H4 (cell line): ENCODE measurements at regions not wholly inside any gene's neighbourhood (a gene's known extent, or its start where the extent isn't known, plus 50 kb on each side); places are given as distances from the start of the nearest gene placed in this dataset.
"Not testable (repeated sequence)": the region's sequence is repeated elsewhere in the genome, so short reads cannot be mapped to it uniquely, and the experiment has no call there.

ENCODE experiments used
- DNase-seq: peaks from one replicate; pipeline ENCODE4 v3.0.0-alpha.2; 2015; ENCODE audit warnings: low spot score

GRCh38 chr9:117775591-117775990, 71.4 kb downstream of the TLR4 start:
- DNase-seq = no peak

DNA sequence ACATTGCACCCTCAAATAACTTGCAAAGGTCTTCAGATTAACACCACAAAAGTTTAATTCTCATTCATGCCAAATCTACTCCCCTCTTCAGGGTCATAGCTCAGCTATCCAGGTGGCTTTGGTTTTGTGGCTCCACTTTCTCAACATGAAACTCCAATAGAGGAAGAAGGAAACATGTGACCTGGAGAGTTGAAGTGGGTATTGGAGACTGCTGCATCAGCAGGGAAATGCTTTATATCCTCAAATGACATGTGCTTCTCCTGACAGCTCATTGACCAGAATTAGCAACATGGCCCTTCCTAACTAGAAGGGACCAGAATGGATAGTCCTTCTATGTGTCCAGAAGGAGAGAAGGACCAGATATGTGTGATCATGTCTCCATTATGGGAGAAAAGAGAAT, 73.6 kb downstream of the TLR4 start:
- DNase-seq = no peak

DNA sequence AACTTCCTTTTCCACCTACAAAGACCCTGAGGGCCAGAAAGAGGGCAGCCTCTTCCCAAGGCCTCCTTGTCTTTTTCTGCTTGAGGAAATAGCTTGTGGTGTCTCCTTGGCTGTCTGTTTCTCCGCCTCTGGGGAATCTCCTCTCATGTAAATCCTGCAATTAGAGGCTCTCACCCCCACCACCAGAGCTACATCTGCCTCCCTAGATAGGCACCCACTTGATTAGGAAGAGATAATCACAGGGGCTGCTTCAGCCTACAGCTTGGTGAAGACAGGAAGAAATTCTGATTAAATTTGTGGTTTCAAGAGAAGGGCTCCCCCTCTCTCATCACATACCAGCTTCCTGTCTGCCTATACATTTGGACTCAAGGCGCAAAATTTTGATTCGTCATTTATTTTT, 75.6 kb downstream of the TLR4 start:
- no peak for DNase-seq

DNA sequence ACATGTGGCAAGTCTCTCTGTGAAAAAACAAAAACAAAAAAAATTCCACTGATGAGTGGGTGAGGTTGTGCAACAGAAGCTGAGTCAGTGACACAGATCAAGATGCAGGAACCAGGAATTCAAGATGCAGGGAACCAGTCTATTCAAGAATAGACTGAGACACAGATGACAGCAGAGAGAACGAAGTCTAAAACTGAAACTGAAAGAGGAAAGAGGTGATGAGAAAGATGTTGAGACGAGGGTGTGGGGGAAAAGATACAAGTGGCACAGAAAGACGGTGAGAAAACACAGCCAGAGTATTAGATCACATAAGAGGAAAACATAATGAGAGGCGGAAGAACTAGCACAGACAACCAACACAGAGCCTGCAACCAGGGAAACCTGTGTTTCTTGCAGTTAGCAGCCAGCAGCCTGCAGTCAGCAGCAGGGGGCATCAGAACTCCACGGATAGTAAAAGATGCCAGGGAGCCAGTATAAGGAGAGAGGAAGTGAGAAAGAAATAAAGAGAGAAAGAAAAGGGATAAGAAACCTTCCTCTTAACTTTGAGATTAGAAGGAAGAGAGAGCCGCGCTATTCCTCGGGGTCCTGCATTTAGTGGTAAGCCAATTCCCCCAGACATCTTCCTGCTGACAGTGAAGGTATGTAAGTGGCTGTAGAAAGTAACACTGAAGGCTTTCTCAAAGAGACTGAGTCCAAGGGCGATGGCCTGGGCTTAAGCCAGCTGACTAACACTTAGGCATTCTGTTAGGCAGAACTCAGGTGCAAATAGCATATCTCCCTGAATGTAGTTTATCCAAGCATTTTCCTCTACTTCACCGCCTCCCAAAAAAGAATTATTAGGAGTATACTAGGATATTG, 79.0 kb downstream of the TLR4 start:
- DNase-seq = peak; percentile 73

DNA sequence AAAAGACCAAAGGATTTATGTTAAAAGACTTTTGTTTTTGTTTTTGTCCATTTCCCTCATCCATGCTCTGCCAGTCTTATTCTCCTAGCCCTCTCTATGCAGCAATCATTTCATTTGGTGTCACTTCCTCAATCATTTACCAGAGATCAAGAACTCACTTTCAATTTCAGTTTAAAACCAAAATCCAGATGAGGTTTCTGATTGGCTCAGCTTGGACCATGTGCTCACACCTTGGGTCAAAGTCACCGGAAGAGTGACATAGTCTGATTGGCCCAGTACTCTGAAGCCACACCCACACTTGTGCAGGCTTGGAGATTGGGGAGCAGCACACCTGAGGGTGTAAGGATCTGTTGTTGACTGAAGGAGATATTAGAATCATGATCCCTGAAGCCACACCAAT, 79.6 kb downstream of the TLR4 start:
- peak; percentile 22 for DNase-seq

DNA sequence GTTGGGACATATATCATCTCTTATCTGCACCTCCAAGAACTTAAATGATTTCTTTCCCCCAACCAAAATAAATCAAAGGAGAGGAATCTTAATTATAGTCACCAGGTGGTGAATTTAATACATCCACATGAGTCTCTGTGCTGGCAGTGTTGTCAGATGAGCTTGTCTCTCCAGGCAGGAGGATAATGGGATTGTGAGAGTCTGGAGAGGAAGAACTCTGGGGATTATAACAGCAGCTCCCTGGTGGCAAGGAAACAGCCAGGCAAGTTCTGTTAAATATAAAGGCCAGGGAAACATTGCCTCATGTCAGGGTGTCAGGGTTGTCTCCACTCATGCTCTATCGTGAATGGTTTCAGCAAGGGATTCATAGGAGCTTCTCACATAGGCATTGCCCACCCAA, 80.8 kb downstream of the TLR4 start:
- DNase-seq = no peak

DNA sequence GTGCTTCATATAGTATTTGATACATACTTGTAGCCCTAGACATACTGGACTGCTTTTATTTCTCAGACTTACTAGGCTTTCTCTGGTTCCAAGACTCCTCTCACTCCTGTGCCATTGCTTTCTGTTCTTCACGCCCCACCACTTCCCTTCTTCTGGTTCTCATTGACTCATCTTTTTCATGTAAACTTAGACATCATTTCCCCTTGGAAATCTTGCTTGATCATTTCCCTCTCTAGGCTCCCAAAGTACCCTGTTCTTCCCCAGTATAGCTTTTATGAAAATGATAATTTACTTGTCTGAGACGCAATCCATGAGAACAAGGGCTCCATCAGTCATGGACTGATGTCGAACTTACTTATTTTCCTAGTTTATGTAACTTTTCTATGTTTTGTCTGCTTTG, 83.5 kb downstream of the TLR4 start:
- DNase-seq = no peak

- no peak for DNase-seq
Observed at GRCh38 chr9:117795271-117795670, 91.1 kb downstream of the TLR4 start.

DNA sequence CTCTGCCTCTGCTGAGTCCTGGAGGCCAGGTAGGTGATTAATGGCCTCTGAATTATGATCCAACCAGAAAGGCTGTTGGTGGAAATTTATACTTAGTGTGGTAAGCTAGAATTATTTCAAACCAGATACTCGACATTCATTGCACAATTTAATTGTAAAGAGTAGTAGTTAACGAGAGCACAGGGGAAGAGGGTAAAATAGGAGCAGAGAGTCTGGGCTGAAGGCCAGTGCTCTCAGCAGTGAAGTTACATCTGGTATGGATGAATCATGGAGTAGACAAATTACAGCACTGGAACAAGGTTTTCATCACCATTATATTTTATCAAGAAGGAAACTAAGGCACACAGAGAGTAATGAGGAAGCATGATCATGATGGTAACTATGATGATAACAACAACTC, 92.5 kb downstream of the TLR4 start:
- DNase-seq = no peak

GRCh38 chr9:117800389-117800788, 96.2 kb downstream of the TLR4 start:
- DNase-seq = no peak

DNA sequence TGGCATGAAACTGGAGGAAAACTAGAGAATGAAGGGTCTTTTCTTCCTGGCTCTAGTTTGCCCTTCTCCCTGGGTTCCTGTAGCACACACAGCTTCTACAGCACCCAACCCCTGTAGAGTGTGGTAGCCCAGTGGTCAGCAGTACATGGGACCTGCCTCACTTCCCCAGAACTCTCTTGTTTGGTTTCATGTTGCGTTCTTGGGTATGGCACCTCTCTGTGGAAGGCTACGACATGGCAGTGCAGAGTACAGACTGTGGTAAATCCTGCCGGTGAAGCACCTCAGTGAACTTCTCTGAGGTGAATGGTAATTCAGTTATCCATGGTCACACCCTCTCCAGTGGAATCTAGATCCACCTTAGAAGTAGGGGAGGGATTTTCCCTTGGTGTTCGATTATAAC, 105.5 kb downstream of the TLR4 start:
- DNase-seq = no peak

- no peak for DNase-seq
Observed at GRCh38 chr9:117815315-117815714, 111.1 kb downstream of the TLR4 start.

- DNase-seq = no peak
Observed at GRCh38 chr9:117815948-117816347, 111.7 kb downstream of the TLR4 start.

- DNase-seq = no peak
Observed at GRCh38 chr9:117821954-117822353, 117.8 kb downstream of the TLR4 start.

- no peak for DNase-seq
Observed at GRCh38 chr9:117823576-117823975, 119.4 kb downstream of the TLR4 start.

DNA sequence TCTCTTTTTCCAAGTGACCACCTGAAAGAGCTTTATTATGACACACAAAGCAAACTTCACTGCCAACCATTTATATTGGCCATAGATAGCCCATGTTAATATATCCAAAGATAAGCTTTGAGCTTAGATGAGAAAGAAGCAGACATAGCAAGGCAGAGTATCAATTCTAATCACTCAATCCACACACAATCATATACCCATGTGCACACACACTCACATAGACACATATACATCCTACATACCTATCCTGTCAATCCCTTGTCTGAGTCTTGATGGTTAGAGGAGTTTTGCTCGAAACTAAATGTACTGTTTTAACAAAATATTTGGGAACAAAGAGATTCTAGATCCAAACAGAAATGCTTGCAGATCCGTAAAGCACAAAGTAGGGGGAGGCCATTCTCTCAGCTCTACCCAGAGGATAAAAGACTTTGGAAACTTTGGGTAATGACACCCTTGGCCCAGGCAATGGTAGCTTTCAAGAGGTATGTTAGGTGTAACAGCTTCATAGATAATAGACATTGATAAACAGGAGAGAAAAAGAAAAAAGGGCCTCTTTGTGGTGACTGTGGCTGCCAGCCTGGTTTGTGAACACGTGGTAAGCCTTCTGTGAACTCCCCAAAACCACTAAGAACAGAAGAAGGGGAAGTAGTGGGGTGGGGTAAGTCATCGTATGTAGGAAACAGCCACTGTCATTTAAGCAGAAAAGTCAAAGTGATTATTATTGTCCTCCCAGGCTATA, 121.6 kb downstream of the TLR4 start:
- DNase-seq = no peak

GRCh38 chr9:117826837-117827236, 122.6 kb downstream of the TLR4 start:
- no peak for DNase-seq

DNA sequence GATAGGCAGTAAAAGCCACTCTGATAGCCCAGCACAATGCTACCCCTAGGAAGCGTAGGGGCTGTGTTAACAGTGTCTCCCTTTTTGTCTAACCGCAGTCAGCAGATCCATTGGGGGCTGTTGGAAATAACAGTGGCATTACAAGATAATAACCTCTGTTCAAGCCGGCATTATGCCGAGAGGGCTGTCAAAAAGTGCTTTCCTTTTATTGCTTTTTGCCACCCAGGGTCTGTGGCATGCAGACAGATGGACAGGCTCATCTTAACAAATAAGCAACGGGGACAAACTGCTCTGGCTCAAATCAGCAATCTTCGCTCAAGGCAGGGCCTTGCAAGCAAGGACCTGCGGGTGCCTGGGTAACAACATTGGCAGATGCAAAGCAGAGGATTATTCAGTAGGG, 123.3 kb downstream of the TLR4 start:
- DNase-seq = no peak

DNA sequence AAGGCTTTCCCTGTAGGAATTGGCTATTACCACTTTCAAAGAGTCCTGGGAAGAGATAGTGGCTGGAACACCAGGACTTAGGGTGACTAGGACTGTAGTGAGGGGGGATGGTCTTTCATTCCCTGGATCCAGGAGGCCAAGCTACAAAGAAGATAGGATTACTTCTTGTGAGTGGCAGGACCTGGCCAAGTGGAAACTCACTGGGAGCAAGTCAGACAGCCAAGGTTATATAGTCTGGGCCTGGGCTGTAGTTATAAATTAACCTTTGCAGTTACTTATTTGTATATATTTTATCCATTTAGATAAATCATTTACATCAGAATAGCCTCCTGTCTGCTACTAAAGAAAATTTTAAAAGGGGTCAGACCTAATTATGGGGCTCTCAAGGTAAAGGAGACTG, 124.3 kb downstream of the TLR4 start:
- no peak for DNase-seq

- DNase-seq = no peak
Observed at GRCh38 chr9:117835798-117836197, 131.6 kb downstream of the TLR4 start.

- no peak for DNase-seq
Observed at GRCh38 chr9:117839862-117840261, 135.7 kb downstream of the TLR4 start.

DNA sequence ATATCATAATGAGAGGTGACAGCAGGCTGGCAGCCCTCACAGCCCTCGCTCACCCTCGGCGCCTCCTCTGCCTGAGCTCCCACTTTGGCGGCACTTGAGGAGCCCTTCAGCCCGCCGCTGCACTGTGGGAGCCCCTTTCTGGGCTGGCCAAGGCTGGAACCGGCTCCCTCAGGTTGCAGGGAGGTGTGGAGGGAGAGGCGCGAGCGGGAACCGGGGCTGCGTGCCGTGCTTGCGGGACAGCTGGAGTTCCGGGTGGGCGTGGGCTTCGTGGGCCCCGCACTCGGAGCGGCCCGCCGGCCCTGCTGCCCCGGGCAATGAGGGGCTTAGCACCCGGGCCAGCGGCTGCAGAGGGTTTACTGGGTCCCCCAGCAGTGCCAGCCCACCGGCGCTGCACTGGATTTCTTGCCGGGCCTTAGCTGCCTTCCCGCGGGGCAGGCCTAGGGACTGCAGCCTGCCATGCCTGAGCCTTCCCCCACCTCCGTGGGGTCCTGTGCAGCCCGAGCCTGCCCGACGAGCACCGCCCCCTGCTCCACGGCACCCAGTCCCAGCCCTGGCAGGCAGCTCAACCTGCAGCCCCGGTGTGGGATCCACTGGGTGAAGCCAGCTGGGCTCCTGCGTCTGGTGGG, 147.7 kb downstream of the TLR4 start:
- DNase-seq = not testable (repeated sequence)

- DNase-seq = no peak
Observed at GRCh38 chr9:117858561-117858960, 154.4 kb downstream of the TLR4 start.
